OCI-LY1 (cell line): ENCODE measurements at regions not wholly inside any gene's neighbourhood (a gene's known extent, or its start where the extent isn't known, plus 50 kb on each side); places are given as distances from the start of the nearest gene placed in this dataset.

Experiments used
- CTCF ChIP-seq: fragments of 200-600 bp; sonication (generic), shearing (Covaris generic); IDR thresholded peaks from 2 replicates; pipeline ENCODE4 v1.5.1; 2017; ENCODE audit warnings: mild to moderate bottlenecking, antibody characterized with exemption, low read length, moderate library complexity, mixed read lengths
- EZH2 ChIP-seq: fragments of 200-600 bp; sonication (generic), shearing (Covaris generic); IDR thresholded peaks from 2 replicates; pipeline ENCODE4 v1.8.0; 2017; ENCODE audit warnings: borderline replicate concordance, mixed run types, mild to moderate bottlenecking, antibody characterized with exemption, low read length, moderate library complexity, mixed read lengths

- TF ChIP-seq EZH2 (no peak), CTCF (no peak)
Observed at GRCh38 chr7:36083626-36084380, 69.3 kb upstream of the EEPD1 start.
